Testis (tissue), 2 donors: ENCODE measurements at regions not wholly inside any gene's neighbourhood (a gene's known extent, or its start where the extent isn't known, plus 50 kb on each side); places are given as distances from the start of the nearest gene placed in this dataset.

Experiments used
- CTCF ChIP-seq, 3 experiments: fragments of 450-650 bp in 2 of 3; fragments of 200-600 bp in 1 of 3; sonication (generic) in 1 of 3; IDR thresholded peaks; one replicate each; pipeline ENCODE4 v1.5.1; 2016 to 2019; ENCODE audit warnings: antibody characterized with exemption in 3 of 3, mild to moderate bottlenecking in 2 of 3, moderate library complexity in 1 of 3
- POLR2A ChIP-seq: fragments of 450-650 bp; IDR thresholded peaks from one replicate; pipeline ENCODE4 v1.6.1; 2017; ENCODE audit warnings: antibody characterized with exemption, mild to moderate bottlenecking, moderate library complexity

DNA sequence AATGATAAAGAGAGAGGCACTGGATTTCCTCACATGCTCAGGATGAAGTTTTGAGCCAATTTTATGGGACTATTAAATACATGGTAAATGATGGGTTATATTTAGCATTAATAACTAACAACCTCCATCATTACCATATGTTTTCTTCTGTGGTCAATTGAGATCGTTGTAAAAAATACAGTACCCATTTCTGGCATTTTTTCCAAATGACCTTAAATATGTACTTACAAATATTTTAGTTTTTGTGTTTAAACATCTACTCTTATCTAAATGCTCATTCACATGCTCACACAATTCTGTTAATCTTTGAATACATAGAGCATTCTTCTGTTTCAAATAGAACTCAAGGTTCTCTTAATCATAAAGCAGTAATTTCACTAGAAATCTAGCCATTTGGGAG, 330.0 kb upstream of the BRINP3 start:
- TF ChIP-seq CTCF (IDR thresholded peaks at IDR 0.05): no peak
- no peak for TF ChIP-seq POLR2A
